CD4-positive, alpha-beta T cell treated with Interleukin-4 for 4 hours (primary cell): ENCODE measurements at regions not wholly inside any gene's neighbourhood (a gene's known extent, or its start where the extent isn't known, plus 50 kb on each side); places are given as distances from the start of the nearest gene placed in this dataset.
A peak's percentile ranks its signal among the peaks of the same experiment; 100 is the strongest.

ENCODE experiments used
- DNase-seq: peaks from one replicate; pipeline ENCODE4 v3.0.0-alpha.2; 2020

DNA sequence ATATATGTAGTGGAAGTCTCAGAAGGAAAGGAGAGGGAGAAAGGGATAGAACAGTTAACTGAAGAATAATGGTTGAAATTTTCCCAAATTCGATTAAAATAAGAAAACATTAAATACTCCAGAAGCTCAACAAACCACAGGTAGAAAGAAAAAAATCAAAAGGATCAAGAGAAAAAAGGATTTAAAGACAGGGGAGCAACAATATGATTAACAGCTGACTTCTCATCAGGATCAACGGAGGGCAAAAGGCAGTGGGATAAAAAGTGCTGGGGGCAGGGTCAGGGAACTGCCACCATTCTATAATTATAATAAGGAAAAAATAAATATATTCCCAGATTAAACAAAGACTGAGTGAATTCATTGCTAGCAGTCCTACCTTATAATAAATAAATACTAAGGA lies 55.3 kb downstream of the CDKN2C start:
- no peak for DNase-seq

DNA sequence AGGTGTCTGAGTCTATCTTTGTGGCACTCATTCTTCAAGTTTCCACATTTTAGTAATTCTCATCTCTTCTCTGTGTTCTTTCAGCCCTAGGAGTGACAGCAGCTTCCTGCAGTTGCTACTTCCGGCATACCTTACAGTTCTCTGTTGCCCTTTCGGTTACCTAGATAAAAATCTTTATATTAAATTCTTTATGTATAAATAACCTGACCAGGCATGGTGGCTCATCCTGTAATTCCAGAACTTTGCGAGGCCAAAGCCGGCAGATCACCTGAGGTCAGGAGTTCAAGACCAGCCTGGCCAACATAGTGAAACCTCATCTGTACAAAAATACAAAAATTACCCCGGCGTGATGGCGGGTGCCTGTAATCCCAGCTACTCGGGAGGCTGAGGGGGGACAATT lies 62.9 kb downstream of the CDKN2C start:
- DNase-seq, result no peak

GRCh38 chr1:51044199-51044598 lies 57.8 kb upstream of the C1orf185 start:
- no peak for DNase-seq

- peak; percentile 17 for DNase-seq
Measured at GRCh38 chr1:51044834-51045233, 57.2 kb upstream of the C1orf185 start.

DNA sequence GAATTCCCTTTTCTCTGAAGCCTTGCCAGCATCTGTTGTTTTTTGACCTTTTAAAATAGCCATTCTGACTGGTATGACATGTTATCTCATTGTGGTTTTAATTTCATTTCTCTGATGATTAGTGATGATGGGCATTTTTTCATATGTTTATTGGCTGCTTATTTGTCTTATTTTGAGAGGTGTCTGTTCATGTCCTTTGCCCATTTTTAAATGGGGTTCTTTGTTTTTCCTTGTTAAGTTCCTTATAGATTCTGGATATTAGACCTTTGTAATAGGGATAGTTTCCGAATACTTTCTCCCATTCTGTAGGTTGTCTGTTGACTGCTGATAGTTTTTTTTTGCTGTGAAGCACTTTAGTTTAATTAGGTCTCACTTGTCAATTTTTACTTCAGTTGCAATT lies 54.0 kb upstream of the C1orf185 start:
- no peak for DNase-seq

GRCh38 chr1:51048670-51049069 lies 53.4 kb upstream of the C1orf185 start:
- no peak for DNase-seq
